NB4 (cell line): ENCODE measurements at regions not wholly inside any gene's neighbourhood (a gene's known extent, or its start where the extent isn't known, plus 50 kb on each side); places are given as distances from the start of the nearest gene placed in this dataset.

Experiments used
- DNase-seq: peaks from one replicate; pipeline ENCODE4 v3.0.0; 2010; ENCODE audit warnings: low read depth
- H3K4me3 ChIP-seq: one replicate; pipeline ENCODE4 v1.5.1; 2011; ENCODE audit warnings: mild to moderate bottlenecking, low read depth, low read length, moderate library complexity
- CTCF ChIP-seq: IDR thresholded peaks from one replicate; pipeline ENCODE4 v1.5.1; 2012; ENCODE audit warnings: low read depth, low read length
- MAX ChIP-seq: IDR thresholded peaks from 2 replicates; pipeline ENCODE4 v1.6.1; 2011; ENCODE audit warnings: low read depth, low read length
- MYC ChIP-seq: IDR thresholded peaks from 2 replicates; pipeline ENCODE4 v1.6.1; 2011; ENCODE audit warnings: low read depth, low read length
- POLR2A ChIP-seq: IDR thresholded peaks from 2 replicates; pipeline ENCODE4 v1.6.1; 2011; ENCODE audit warnings: mild to moderate bottlenecking; ENCODE audit not compliant: insufficient read length; ENCODE audit errors: extremely low read depth

GRCh38 chr16:59783191-59783590 is 1049.1 kb upstream of the GOT2 start:
- no peak for DNase-seq
- TF ChIP-seq POLR2A (no peak), MAX (no peak), MYC (no peak), CTCF (no peak)
- H3K4me3 ChIP-seq, result no peak overlapping the region

GRCh38 chr16:59773330-59773729 is 1039.2 kb upstream of the GOT2 start:
- DNase-seq, result no peak
- no peak for TF ChIP-seq POLR2A
- TF ChIP-seq CTCF, result no peak
- TF ChIP-seq MYC, result no peak
- TF ChIP-seq MAX, result no peak
- no peak overlapping the region for H3K4me3 ChIP-seq

GRCh38 chr16:59759296-59759695 is 1025.2 kb upstream of the GOT2 start:
- no peak for TF ChIP-seq MAX
- TF ChIP-seq CTCF, result no peak
- no peak for TF ChIP-seq MYC
- no peak for TF ChIP-seq POLR2A
- no peak for DNase-seq
- no peak overlapping the region for H3K4me3 ChIP-seq

GRCh38 chr16:59758848-59759247 is 1024.7 kb upstream of the GOT2 start:
- H3K4me3 ChIP-seq, result no peak overlapping the region
- no peak for TF ChIP-seq POLR2A
- TF ChIP-seq MAX, result no peak
- no peak for TF ChIP-seq MYC
- no peak for TF ChIP-seq CTCF
- no peak for DNase-seq

- no peak overlapping the region for H3K4me3 ChIP-seq
- no peak for DNase-seq
- no peak for TF ChIP-seq POLR2A
- TF ChIP-seq MYC, result no peak
- no peak for TF ChIP-seq CTCF
- no peak for TF ChIP-seq MAX
These were observed 1020.7 kb upstream of the GOT2 start for GRCh38 chr16:59754854-59755253.

GRCh38 chr16:59749662-59750336 is 1015.7 kb upstream of the GOT2 start:
- H3K4me3 ChIP-seq, result no peak overlapping the region
- TF ChIP-seq CTCF (no peak), POLR2A (no peak), MYC (no peak), MAX (no peak)
- DNase-seq, result no peak
